Trophoblast cell (in vitro differentiated cells and primary cell): ENCODE measurements at regions not wholly inside any gene's neighbourhood (a gene's known extent, or its start where the extent isn't known, plus 50 kb on each side); places are given as distances from the start of the nearest gene placed in this dataset.

Experiments
- DNase-seq, 2 donors: peaks; one replicate each; pipeline ENCODE4 v3.0.0-alpha.2; 2016
- H2AFZ ChIP-seq: 2 replicates; pipeline ENCODE4 v1.6.1; 2013; ENCODE audit warnings: low read length, moderate library complexity, mild to moderate bottlenecking; ENCODE audit not compliant: insufficient read depth, poor library complexity
- H2AK5ac ChIP-seq: 2 replicates; pipeline ENCODE4 v1.6.1; 2013; ENCODE audit warnings: mild to moderate bottlenecking, low read length
- H2BK120ac ChIP-seq: 2 replicates; pipeline ENCODE4 v1.6.1; 2013; ENCODE audit warnings: low read length, mild to moderate bottlenecking, moderate library complexity; ENCODE audit not compliant: insufficient read depth, poor library complexity
- H2BK12ac ChIP-seq: 2 replicates; pipeline ENCODE4 v1.6.1; 2013; ENCODE audit warnings: mild to moderate bottlenecking, low read length, moderate library complexity
- H2BK5ac ChIP-seq: 2 replicates; pipeline ENCODE4 v1.6.1; 2013; ENCODE audit warnings: low read length, low read depth, moderate library complexity, mild to moderate bottlenecking; ENCODE audit not compliant: poor library complexity
- H3K14ac ChIP-seq: 2 replicates; pipeline ENCODE4 v1.6.1; 2013; ENCODE audit warnings: mild to moderate bottlenecking, low read length
- H3K18ac ChIP-seq: 2 replicates; pipeline ENCODE4 v1.6.1; 2013; ENCODE audit warnings: mild to moderate bottlenecking, low read length
- H3K23ac ChIP-seq: 2 replicates; pipeline ENCODE4 v1.6.1; 2013; ENCODE audit warnings: low read length
- H3K27ac ChIP-seq: 2 replicates; pipeline ENCODE4 v1.5.1; 2013; ENCODE audit warnings: low read depth, mild to moderate bottlenecking, inconsistent platforms, low read length, moderate library complexity
- H3K27me3 ChIP-seq: 2 replicates; pipeline ENCODE4 v1.6.1; 2013; ENCODE audit warnings: inconsistent platforms, mild to moderate bottlenecking, low read length, moderate library complexity; ENCODE audit not compliant: insufficient read depth
- H3K36me3 ChIP-seq, 2 experiments: 1 replicate in 1 of 2; 2 replicates in 1 of 2; pipeline ENCODE4 v1.6.1; 2013; ENCODE audit warnings: low read length in 2 of 2, mild to moderate bottlenecking in 2 of 2, moderate library complexity in 1 of 2; ENCODE audit not compliant: insufficient read depth in 2 of 2, control insufficient read depth in 1 of 2
- H3K4ac ChIP-seq: 2 replicates; pipeline ENCODE4 v1.6.1; 2013; ENCODE audit warnings: low read depth, mild to moderate bottlenecking, low read length, moderate library complexity
- H3K4me1 ChIP-seq, 2 experiments: 1 replicate in 1 of 2; 2 replicates in 1 of 2; pipeline ENCODE4 v1.6.1; 2013; ENCODE audit warnings: low read length in 2 of 2, mild to moderate bottlenecking in 2 of 2, moderate library complexity in 1 of 2; ENCODE audit not compliant: insufficient read depth in 2 of 2, control insufficient read depth in 1 of 2
- H3K4me2 ChIP-seq: 2 replicates; pipeline ENCODE4 v1.6.1; 2013; ENCODE audit warnings: inconsistent platforms, mild to moderate bottlenecking, low read length, moderate library complexity
- H3K4me3 ChIP-seq: 2 replicates; pipeline ENCODE4 v1.5.1; 2013; ENCODE audit warnings: mild to moderate bottlenecking, low read depth, low read length, inconsistent platforms
- H3K79me1 ChIP-seq: one replicate; pipeline ENCODE4 v1.6.1; 2013; ENCODE audit warnings: low read length
- H3K79me2 ChIP-seq: 2 replicates; pipeline ENCODE4 v1.6.1; 2013; ENCODE audit warnings: low read length, mild to moderate bottlenecking; ENCODE audit not compliant: control insufficient read depth, insufficient read depth, poor library complexity
- H3K9ac ChIP-seq: 2 replicates; pipeline ENCODE4 v1.6.1; 2013; ENCODE audit warnings: mild to moderate bottlenecking, low read length
- H3K9me3 ChIP-seq: 2 replicates; pipeline ENCODE4 v1.6.1; 2013; ENCODE audit warnings: low read depth, mild to moderate bottlenecking, control low read depth, inconsistent platforms, low read length; ENCODE audit not compliant: insufficient read depth
- H4K12ac ChIP-seq: 2 replicates; pipeline ENCODE4 v1.6.1; 2013; ENCODE audit warnings: low read depth, mild to moderate bottlenecking, low read length, moderate library complexity
- H4K8ac ChIP-seq: 2 replicates; pipeline ENCODE4 v1.6.1; 2013; ENCODE audit warnings: low read depth, mild to moderate bottlenecking, low read length, moderate library complexity
- H4K91ac ChIP-seq: one replicate; pipeline ENCODE4 v1.6.1; 2013; ENCODE audit warnings: low read depth, mild to moderate bottlenecking, low read length, moderate library complexity
- WGBS: extraction: QIAGEN DNeasy Blood & Tissue Kit; methylation state at CpG from one replicate; pipeline ENCODE4 v1.1.7; 2013; ENCODE audit warnings: missing lambda C conversion rate; ENCODE audit not compliant: insufficient read length, insufficient coverage; ENCODE audit errors: extremely low coverage; 5-methylcytosine and 5-hydroxymethylcytosine counted together

- WGBS: no CpG with 5 or more reads among the region's 1 CpG
Observed at GRCh38 chrX:138191998-138192397, 519.5 kb downstream of the FGF13 start.

GRCh38 chrX:138229718-138230117 lies 481.8 kb downstream of the FGF13 start:
- H2BK120ac ChIP-seq: no peak overlapping the region
- no peak overlapping the region for H3K4me3 ChIP-seq
- H3K4me1 ChIP-seq: no peaks in the 10 kb centered on the region
- H3K23ac ChIP-seq: no peak overlapping the region
- no peaks in the 10 kb centered on the region for H3K79me1 ChIP-seq
- no peak overlapping the region for H2AFZ ChIP-seq
- no peak overlapping the region for H3K18ac ChIP-seq
- H3K79me2 ChIP-seq: no peaks in the 10 kb centered on the region
- H3K36me3 ChIP-seq: no peaks in the 10 kb centered on the region
- no peak overlapping the region for H2BK5ac ChIP-seq
- no peak overlapping the region for H3K4me2 ChIP-seq
- H4K12ac ChIP-seq: no peak overlapping the region
- no peak overlapping the region for H3K9ac ChIP-seq
- H4K8ac ChIP-seq: no peak overlapping the region
- H3K9me3 ChIP-seq: no peaks in the 10 kb centered on the region
- H3K4ac ChIP-seq: no peak overlapping the region
- DNase-seq: no peak
- no peaks in the 10 kb centered on the region for H3K27me3 ChIP-seq
- no CpG with 5 or more reads among the region's 2 CpGs for WGBS
- H2BK12ac ChIP-seq: no peak overlapping the region
- H4K91ac ChIP-seq: no peak overlapping the region
- no peak overlapping the region for H3K14ac ChIP-seq
- no peak overlapping the region for H2AK5ac ChIP-seq
- H3K27ac ChIP-seq: no peak overlapping the region

More at GRCh38 chrX:138191998-138192397, 519.5 kb downstream of the FGF13 start:
- no peak overlapping the region for H4K12ac ChIP-seq
- H3K4me2 ChIP-seq: no peak overlapping the region
- no peak overlapping the region for H3K18ac ChIP-seq
- no peak overlapping the region for H2AK5ac ChIP-seq
- H3K79me2 ChIP-seq: no peaks in the 10 kb centered on the region
- no peak overlapping the region for H4K91ac ChIP-seq
- H3K79me1 ChIP-seq: no peaks in the 10 kb centered on the region
- H3K36me3 ChIP-seq: no peaks in the 10 kb centered on the region
- no peak overlapping the region for H3K4ac ChIP-seq
- H3K27ac ChIP-seq: no peak overlapping the region
- no peak overlapping the region for H2BK5ac ChIP-seq
- no peaks in the 10 kb centered on the region for H3K4me1 ChIP-seq
- no peak overlapping the region for H3K23ac ChIP-seq
- no peaks in the 10 kb centered on the region for H3K9me3 ChIP-seq
- peak in 1 of 2 donors; percentile 46 for DNase-seq
- no peak overlapping the region for H2BK12ac ChIP-seq
- no peaks in the 10 kb centered on the region for H3K27me3 ChIP-seq
- H3K14ac ChIP-seq: no peak overlapping the region
- no peak overlapping the region for H3K4me3 ChIP-seq
- no peak overlapping the region for H3K9ac ChIP-seq
- H4K8ac ChIP-seq: no peak overlapping the region
- no peak overlapping the region for H2BK120ac ChIP-seq
- no peak overlapping the region for H2AFZ ChIP-seq

- Histone ChIP-seq H3K9me3 (no peaks in the 10 kb centered on the region), H3K18ac (no peak overlapping the region), H2BK5ac (no peak overlapping the region), H2AFZ (no peak overlapping the region), H4K8ac (no peak overlapping the region), H3K4me2 (no peak overlapping the region), H3K4me3 (no peak overlapping the region), H3K4ac (no peak overlapping the region), H3K4me1 (no peaks in the 10 kb centered on the region), H3K23ac (no peak overlapping the region), H3K14ac (no peak overlapping the region), H3K79me2 (no peaks in the 10 kb centered on the region), H4K12ac (no peak overlapping the region), H4K91ac (no peak overlapping the region), H3K79me1 (no peaks in the 10 kb centered on the region), H3K36me3 (no peaks in the 10 kb centered on the region), H3K27me3 (no peaks in the 10 kb centered on the region), H3K9ac (no peak overlapping the region), H2AK5ac (no peak overlapping the region), H3K27ac (no peak overlapping the region), H2BK12ac (no peak overlapping the region), H2BK120ac (no peak overlapping the region)
- DNase-seq: no peak
- no CpG with 5 or more reads among the region's 2 CpGs for WGBS
Observed at GRCh38 chrX:138240266-138240665, 471.3 kb downstream of the FGF13 start.

GRCh38 chrX:138254001-138254400 lies 457.5 kb downstream of the FGF13 start:
- no CpG with 5 or more reads among the region's 3 CpGs for whole genome bisulfite sequencing
- no peak overlapping the region for H2BK12ac ChIP-seq

More at GRCh38 chrX:138254001-138254400, 457.5 kb downstream of the FGF13 start:
- no peak overlapping the region for H3K4me2 ChIP-seq
- no peak overlapping the region for H2AFZ ChIP-seq
- no peak overlapping the region for H4K8ac ChIP-seq
- no peak overlapping the region for H2AK5ac ChIP-seq
- H3K18ac ChIP-seq: no peak overlapping the region
- H3K9me3 ChIP-seq: no peaks in the 10 kb centered on the region
- no peak overlapping the region for H4K12ac ChIP-seq
- H3K4ac ChIP-seq: no peak overlapping the region
- DNase-seq: no peak
- no peaks in the 10 kb centered on the region for H3K27me3 ChIP-seq
- no peak overlapping the region for H3K23ac ChIP-seq
- no peak overlapping the region for H2BK5ac ChIP-seq
- no peak overlapping the region for H3K9ac ChIP-seq
- H4K91ac ChIP-seq: no peak overlapping the region
- no peaks in the 10 kb centered on the region for H3K4me1 ChIP-seq
- no peaks in the 10 kb centered on the region for H3K79me1 ChIP-seq
- no peaks in the 10 kb centered on the region for H3K79me2 ChIP-seq
- H3K4me3 ChIP-seq: no peak overlapping the region
- no peak overlapping the region for H2BK120ac ChIP-seq
- H3K14ac ChIP-seq: no peak overlapping the region
- H3K36me3 ChIP-seq: no peaks in the 10 kb centered on the region
- no peak overlapping the region for H3K27ac ChIP-seq
